ENCODE measurements at regions not wholly inside any gene's neighbourhood (a gene's known extent, or its start where the extent isn't known, plus 50 kb on each side); places are given as distances from the start of the nearest gene placed in this dataset.

DNA sequence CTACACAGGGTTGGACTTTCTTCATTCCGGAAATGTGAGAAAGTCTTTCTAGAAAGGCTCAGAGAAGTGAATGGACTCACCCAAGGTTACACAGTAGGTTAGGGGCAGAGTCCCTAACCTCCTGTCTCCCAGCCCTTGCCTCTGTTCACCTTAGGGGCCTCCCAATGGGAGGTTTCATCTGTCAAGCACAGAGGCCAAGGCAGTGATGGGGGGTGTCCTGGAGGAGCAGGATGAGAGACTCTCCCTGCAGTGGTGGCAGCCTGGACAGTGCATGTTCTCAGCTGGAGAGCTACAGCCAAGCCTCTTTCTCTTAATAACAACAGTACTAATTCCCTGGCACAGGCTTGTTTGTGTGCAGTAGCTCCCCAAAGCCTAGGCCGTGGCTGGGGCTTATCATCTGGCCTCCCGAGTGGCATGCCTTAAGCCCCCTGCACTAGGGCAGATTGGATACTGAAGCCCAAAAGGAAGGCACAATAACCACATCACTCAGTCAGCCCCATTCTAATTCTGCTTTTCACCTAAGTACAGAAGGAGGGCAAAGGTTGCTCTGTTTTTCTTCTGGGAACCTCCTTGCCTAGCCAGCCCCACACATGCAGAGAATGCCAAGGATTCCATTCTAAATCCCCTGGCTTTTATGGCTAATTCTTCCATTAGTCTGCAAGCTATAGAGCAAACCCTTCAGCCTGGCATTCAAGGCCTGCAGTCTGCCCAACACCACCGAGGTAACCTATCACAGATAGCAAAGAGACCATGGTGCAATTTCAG, 50.2 kb upstream of the XPA start:
- H3K4me1 Mint-ChIP-seq (ENCODE audit: low read depth), result peaks cover 13% of the 10 kb centered on the region
- peaks cover 27% of the 10 kb centered on the region for H3K27me3 Mint-ChIP-seq
- no peak overlapping the region for H3K4me3 Mint-ChIP-seq (ENCODE audit: low read depth)
- no peaks in the 10 kb centered on the region for H3K36me3 Mint-ChIP-seq (ENCODE audit: insufficient read depth)
- TF ChIP-seq, protein P1, sequence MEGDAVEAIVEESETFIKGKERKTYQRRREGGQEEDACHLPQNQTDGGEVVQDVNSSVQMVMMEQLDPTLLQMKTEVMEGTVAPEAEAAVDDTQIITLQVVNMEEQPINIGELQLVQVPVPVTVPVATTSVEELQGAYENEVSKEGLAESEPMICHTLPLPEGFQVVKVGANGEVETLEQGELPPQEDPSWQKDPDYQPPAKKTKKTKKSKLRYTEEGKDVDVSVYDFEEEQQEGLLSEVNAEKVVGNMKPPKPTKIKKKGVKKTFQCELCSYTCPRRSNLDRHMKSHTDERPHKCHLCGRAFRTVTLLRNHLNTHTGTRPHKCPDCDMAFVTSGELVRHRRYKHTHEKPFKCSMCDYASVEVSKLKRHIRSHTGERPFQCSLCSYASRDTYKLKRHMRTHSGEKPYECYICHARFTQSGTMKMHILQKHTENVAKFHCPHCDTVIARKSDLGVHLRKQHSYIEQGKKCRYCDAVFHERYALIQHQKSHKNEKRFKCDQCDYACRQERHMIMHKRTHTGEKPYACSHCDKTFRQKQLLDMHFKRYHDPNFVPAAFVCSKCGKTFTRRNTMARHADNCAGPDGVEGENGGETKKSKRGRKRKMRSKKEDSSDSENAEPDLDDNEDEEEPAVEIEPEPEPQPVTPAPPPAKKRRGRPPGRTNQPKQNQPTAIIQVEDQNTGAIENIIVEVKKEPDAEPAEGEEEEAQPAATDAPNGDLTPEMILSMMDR (IDR thresholded peaks at IDR 0.05; ENCODE audit: unreplicated experiment), result no peak
- DNase-seq (ENCODE audit: low spot score, unreplicated experiment), result no peak
- peak overlapping the region; percentile 51 for H3K27ac Mint-ChIP-seq
- H3K9me3 Mint-ChIP-seq (ENCODE audit: low read depth), result peaks cover 3% of the 10 kb centered on the region

DNA sequence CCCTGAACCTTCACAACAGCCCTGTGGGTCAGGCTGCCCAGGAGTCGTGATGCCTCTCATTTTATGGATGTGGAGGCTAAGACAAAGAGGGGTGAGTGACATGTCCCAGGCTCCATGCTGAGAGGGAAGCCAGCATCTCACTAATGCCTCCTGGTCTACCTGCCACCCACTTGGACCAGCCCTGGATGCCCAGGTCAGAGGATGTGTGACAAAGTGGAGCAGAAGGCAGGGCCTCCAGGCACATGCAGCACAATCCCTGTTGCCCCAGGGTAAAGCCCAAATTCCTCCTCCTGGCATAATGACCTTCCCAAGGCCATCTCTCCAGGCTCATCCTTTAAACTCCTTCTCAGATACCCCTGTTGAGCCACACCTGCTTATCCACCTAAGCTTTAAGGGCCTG, 51.4 kb upstream of the XPA start:
- peaks cover 16% of the 10 kb centered on the region for H3K27me3 Mint-ChIP-seq
- H3K4me3 Mint-ChIP-seq (ENCODE audit: low read depth), result no peak overlapping the region

GRCh38 chr9:97749928-97750327, 52.8 kb upstream of the XPA start:
- DNase-seq (ENCODE audit: low spot score, unreplicated experiment), result no peak
- H3K9me3 Mint-ChIP-seq (ENCODE audit: low read depth), result peaks cover 3% of the 10 kb centered on the region
- no peak overlapping the region for H3K4me3 Mint-ChIP-seq (ENCODE audit: low read depth)
- H3K27ac Mint-ChIP-seq, result no peak overlapping the region
- peaks cover 13% of the 10 kb centered on the region for H3K4me1 Mint-ChIP-seq (ENCODE audit: low read depth)
- no peaks in the 10 kb centered on the region for H3K36me3 Mint-ChIP-seq (ENCODE audit: insufficient read depth)
- TF ChIP-seq, protein P1 (IDR thresholded peaks at IDR 0.05; ENCODE audit: unreplicated experiment), result no peak
- H3K27me3 Mint-ChIP-seq, result peaks cover 6% of the 10 kb centered on the region

More for the DNA sequence above, 51.4 kb upstream of the XPA start:
- peaks cover under 1% of the 10 kb centered on the region for H3K9me3 Mint-ChIP-seq (ENCODE audit: low read depth)
- H3K4me1 Mint-ChIP-seq (ENCODE audit: low read depth), result peaks cover 13% of the 10 kb centered on the region
- TF ChIP-seq, protein P1 (IDR thresholded peaks at IDR 0.05; ENCODE audit: unreplicated experiment), result no peak
- no peak overlapping the region for H3K27ac Mint-ChIP-seq
- DNase-seq (ENCODE audit: low spot score, unreplicated experiment), result no peak
- no peaks in the 10 kb centered on the region for H3K36me3 Mint-ChIP-seq (ENCODE audit: insufficient read depth)

- Mint-ChIP-seq H3K4me1 (ENCODE audit: low read depth) (peaks cover 13% of the 10 kb centered on the region), H3K4me3 (ENCODE audit: low read depth) (no peak overlapping the region), H3K27me3 (peaks cover 3% of the 10 kb centered on the region), H3K36me3 (ENCODE audit: insufficient read depth) (no peaks in the 10 kb centered on the region), H3K27ac (no peak overlapping the region), H3K9me3 (ENCODE audit: low read depth) (peaks cover 6% of the 10 kb centered on the region)
- TF ChIP-seq, protein P1 (IDR thresholded peaks at IDR 0.05; ENCODE audit: unreplicated experiment), result no peak
- DNase-seq (ENCODE audit: low spot score, unreplicated experiment), result no peak
Measured at GRCh38 chr9:97751531-97751930, 54.4 kb upstream of the XPA start.

DNA sequence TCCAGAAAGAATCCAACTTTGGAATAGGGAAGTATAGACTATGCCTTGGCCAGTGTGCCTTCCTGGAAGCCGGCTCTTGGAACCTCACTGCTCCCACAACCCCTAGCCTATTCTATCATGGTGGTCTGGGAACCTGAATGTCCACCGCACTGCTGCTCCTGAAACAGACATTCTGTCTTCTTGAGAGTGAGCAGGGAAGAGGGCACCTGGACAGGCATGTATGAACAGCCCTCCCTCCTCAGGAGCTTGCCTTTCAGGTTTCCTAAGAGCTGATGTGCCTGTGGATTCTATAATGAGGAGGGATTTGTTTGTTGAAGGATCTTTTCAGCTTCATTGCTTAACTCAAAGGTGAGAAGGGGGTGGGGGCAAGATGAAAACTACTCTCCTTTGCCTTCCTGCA, 55.1 kb upstream of the XPA start:
- H3K27me3 Mint-ChIP-seq, result peaks cover 1% of the 10 kb centered on the region
- H3K27ac Mint-ChIP-seq, result no peak overlapping the region
- TF ChIP-seq, protein P1 (IDR thresholded peaks at IDR 0.05; ENCODE audit: unreplicated experiment), result no peak
- DNase-seq (ENCODE audit: low spot score, unreplicated experiment), result no peak
- H3K9me3 Mint-ChIP-seq (ENCODE audit: low read depth), result peaks cover 6% of the 10 kb centered on the region
- H3K36me3 Mint-ChIP-seq (ENCODE audit: insufficient read depth), result no peaks in the 10 kb centered on the region
- peaks cover 7% of the 10 kb centered on the region for H3K4me1 Mint-ChIP-seq (ENCODE audit: low read depth)
- no peak overlapping the region for H3K4me3 Mint-ChIP-seq (ENCODE audit: low read depth)

Measured in progenitor cell of endocrine pancreas (in vitro differentiated cells).